GM18858 (cell line): ENCODE measurements at regions not wholly inside any gene's neighbourhood (a gene's known extent, or its start where the extent isn't known, plus 50 kb on each side); places are given as distances from the start of the nearest gene placed in this dataset.

Experiments
- ATAC-seq: cut with Tn5 transposase; IDR thresholded peaks from one replicate; pipeline ENCODE4 v1.9.1; 2021; ENCODE audit not compliant: unreplicated experiment

GRCh38 chr18:25962919-25963318 is 127.5 kb downstream of the SS18 start:
- no peak for ATAC-seq

- no peak for ATAC-seq
These were observed 128.2 kb downstream of the SS18 start for GRCh38 chr18:25962176-25962575.

GRCh38 chr18:25957017-25957416 is 133.4 kb downstream of the SS18 start:
- no peak for ATAC-seq

GRCh38 chr18:25953111-25953510 is 137.3 kb downstream of the SS18 start:
- no peak for ATAC-seq

GRCh38 chr18:25950321-25950720 is 140.1 kb downstream of the SS18 start:
- no peak for ATAC-seq

- no peak for ATAC-seq
These were observed 143.9 kb downstream of the SS18 start for GRCh38 chr18:25946540-25946939.

- no peak for ATAC-seq
These were observed 155.1 kb downstream of the SS18 start for GRCh38 chr18:25935356-25935755.

GRCh38 chr18:25931126-25931525 is 159.3 kb downstream of the SS18 start:
- ATAC-seq: no peak

GRCh38 chr18:25929787-25930186 is 160.6 kb downstream of the SS18 start:
- ATAC-seq: no peak

- ATAC-seq: no peak
These were observed 162.6 kb downstream of the SS18 start for GRCh38 chr18:25927830-25928229.

- ATAC-seq: no peak
These were observed 167.2 kb downstream of the SS18 start for GRCh38 chr18:25923193-25923592.

DNA sequence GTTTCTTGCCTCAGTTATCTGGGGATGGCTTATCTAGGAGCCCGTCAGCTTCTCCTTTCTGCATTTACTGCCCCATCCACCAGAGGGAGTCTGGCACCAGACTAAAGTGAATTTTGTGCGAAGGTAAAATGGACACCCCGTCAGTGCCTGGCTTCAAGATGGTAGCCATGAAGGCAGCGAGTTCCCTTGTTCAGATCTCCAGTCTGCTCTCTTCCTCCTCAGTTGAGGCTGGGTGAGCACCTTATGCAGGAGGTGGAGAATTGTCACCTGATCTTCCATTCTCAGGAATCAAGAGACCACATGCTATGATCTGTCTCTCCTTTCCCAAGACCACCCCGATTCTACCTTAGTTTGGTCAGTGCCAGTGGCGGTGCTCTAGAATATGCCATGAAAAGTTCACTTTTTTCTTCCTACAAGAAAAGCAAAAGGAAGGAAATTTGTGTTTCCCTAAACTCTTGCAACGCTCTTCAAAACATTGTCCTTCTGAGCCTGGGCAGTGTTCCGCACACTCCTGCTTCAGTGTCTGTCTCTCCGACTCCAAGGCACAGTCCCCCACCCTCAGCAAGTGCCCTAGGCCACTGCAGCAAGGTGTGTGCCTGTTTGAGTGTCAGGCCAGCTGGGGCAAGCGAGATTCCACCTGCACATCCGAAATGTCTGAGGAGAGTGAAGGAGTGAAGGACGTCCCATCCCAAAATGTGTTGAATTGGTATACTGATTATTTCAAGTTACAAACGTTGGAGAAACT is 168.6 kb downstream of the SS18 start:
- no peak for ATAC-seq

- ATAC-seq: no peak
These were observed 174.5 kb downstream of the SS18 start for GRCh38 chr18:25915907-25916306.

GRCh38 chr18:25898965-25899364 is 191.4 kb downstream of the SS18 start:
- no peak for ATAC-seq

DNA sequence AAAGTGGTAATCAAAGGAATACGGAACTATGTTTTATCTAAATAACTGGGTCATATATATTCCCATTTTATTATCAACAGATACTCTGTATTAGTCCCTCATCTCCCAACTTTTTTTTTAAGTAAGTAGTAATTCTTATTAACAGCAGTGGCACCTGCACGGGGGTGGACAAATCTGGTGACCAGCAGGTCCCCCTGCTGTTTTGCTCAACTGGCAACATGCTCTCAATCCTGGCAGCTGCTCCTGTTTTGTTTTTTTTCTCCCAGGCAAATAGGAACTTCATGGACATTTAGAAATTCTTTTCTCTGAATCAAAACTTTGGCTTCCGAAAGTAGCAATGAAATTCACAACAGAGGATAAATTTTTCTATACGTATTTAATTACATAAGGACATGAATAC is 193.5 kb downstream of the SS18 start:
- no peak for ATAC-seq

- peak; percentile 87 for ATAC-seq
These were observed 194.1 kb downstream of the SS18 start for GRCh38 chr18:25896178-25896780.

GRCh38 chr18:25895518-25895917 is 194.9 kb downstream of the SS18 start:
- no peak for ATAC-seq

- no peak for ATAC-seq
These were observed 204.1 kb downstream of the SS18 start for GRCh38 chr18:25886283-25886682.

GRCh38 chr18:25883091-25883490 is 207.3 kb downstream of the SS18 start:
- no peak for ATAC-seq

DNA sequence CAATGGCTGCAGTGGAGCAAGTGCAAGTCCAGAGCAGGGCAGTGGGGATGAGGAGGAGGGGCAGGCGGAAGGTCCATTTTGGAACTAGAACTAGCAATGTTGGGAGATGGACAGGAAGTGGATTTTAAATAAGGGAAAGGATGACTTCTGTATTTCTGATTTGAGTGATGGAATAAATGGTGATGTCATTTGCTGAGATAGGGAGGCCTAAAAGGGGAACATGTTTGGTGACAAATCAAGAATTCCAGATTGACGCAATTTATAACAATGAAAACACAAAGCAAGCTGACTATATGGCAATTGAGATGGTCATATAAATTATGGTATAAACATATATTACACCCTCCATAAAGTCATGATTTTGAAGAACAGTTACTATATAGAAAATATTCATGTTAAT is 209.3 kb downstream of the SS18 start:
- ATAC-seq: no peak

- ATAC-seq: no peak
These were observed 210.0 kb downstream of the SS18 start for GRCh38 chr18:25880441-25880840.

DNA sequence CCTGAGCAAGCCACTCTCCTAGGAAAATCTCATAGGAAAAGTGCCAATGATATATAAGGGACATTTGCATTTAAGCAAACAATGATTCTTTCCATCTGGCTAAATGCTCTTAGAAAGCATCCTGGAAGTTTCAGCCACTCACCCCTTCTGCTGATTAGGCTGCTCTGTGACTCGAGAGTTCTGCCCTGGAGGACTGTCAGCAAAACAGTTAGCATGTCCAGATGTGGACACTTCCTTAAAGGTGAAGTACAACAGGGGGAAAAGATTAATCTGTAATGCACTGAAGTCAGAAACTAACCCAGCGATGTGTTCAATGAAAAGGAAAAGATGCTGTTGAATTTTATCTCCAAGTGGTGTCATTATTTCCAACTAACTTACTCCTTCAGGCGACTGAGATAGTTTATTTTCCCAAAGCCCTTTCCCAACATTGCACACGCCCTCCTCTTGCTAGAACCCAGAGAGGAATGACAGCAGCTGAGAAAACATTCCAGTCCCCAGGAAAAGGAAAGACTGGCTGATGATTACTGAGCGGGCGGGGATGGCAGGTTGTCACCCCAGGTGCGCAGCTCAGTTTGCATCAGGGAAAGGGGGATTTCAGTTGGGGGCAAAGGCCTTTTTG is 214.0 kb downstream of the SS18 start:
- no peak for ATAC-seq
